ENCODE measurements at regions not wholly inside any gene's neighbourhood (a gene's known extent, or its start where the extent isn't known, plus 50 kb on each side); places are given as distances from the start of the nearest gene placed in this dataset.

DNA sequence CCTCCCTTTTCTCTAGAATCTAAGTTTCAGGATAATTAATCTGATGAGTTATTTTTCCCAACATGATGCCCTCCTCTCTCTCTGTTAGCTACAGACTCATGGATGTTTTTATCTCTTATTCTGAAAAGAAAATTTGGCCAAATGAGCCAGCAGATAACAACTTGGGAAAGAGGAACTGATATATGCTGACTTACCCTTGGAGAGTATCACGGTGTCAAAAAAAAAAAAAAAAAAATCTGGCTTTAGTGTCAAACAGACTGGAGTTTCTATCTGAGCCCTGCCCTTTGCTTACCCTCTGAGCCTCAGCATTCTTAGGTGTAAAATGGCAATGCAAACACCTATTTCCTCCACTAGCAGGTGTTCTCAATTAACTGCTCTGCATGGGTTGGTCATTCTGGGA lies 190.4 kb downstream of the AHR start:
- no peak overlapping the region for H3K4me3 ChIP-seq (ENCODE audit: low read depth, low read length)
- TF ChIP-seq, protein P1, sequence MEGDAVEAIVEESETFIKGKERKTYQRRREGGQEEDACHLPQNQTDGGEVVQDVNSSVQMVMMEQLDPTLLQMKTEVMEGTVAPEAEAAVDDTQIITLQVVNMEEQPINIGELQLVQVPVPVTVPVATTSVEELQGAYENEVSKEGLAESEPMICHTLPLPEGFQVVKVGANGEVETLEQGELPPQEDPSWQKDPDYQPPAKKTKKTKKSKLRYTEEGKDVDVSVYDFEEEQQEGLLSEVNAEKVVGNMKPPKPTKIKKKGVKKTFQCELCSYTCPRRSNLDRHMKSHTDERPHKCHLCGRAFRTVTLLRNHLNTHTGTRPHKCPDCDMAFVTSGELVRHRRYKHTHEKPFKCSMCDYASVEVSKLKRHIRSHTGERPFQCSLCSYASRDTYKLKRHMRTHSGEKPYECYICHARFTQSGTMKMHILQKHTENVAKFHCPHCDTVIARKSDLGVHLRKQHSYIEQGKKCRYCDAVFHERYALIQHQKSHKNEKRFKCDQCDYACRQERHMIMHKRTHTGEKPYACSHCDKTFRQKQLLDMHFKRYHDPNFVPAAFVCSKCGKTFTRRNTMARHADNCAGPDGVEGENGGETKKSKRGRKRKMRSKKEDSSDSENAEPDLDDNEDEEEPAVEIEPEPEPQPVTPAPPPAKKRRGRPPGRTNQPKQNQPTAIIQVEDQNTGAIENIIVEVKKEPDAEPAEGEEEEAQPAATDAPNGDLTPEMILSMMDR (IDR thresholded peaks at IDR 0.05; ENCODE audit: control insufficient read depth, extremely low read depth, insufficient read depth): no peak
- DNase-seq (ENCODE audit: low read depth): no peak

DNA sequence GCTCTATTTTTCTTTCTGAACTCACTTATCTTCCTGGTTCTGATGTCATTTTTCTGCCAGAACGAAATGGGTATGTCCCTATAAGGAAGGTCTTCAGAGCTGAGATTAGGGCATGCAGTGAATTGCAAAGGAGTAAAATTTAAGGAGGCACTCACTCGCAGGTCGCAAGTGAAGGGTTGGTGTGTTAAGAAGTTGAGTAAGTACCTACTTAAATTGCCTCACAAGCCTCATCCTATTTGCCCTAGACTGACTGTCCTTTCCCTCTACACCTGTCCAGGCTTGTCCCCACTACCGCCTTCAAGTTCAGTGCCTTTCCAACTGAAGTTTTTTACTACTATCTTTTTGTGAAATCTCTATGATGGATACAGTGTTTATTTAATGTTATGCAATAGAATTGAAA lies 191.5 kb downstream of the AHR start:
- DNase-seq (ENCODE audit: low read depth): no peak
- TF ChIP-seq, protein P1 (IDR thresholded peaks at IDR 0.05; ENCODE audit: control insufficient read depth, extremely low read depth, insufficient read depth): no peak

DNA sequence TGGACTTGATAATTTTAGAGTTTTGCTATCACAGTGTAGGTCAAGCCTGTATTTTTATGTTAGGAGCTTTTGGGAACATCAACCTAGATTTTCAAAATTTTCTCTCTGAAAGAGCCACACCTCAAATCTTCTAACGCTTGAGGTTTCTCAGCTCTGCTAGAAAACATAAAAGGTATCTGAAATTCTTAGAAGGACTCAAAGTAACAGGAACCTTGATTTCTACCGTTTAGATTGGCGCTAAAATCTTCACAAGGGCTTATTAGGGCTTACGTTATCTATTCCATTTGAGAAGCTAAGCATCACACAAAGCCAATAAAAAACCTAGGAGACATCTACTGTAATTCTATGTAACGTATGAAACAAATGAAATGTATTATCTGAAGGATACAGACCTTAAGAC lies 192.4 kb downstream of the AHR start:
- TF ChIP-seq, protein P1 (IDR thresholded peaks at IDR 0.05; ENCODE audit: control insufficient read depth, extremely low read depth, insufficient read depth): no peak
- no peak for DNase-seq (ENCODE audit: low read depth)
- H3K4me3 ChIP-seq (ENCODE audit: low read depth, low read length): no peak overlapping the region

More for the DNA sequence above, 191.5 kb downstream of the AHR start:
- H3K4me3 ChIP-seq (ENCODE audit: low read depth, low read length): no peak overlapping the region

GRCh38 chr7:17492437-17492836 lies 194.0 kb downstream of the AHR start:
- TF ChIP-seq, protein P1 (IDR thresholded peaks at IDR 0.05; ENCODE audit: control insufficient read depth, extremely low read depth, insufficient read depth): no peak
- no peak overlapping the region for H3K4me3 ChIP-seq (ENCODE audit: low read depth, low read length)
- DNase-seq (ENCODE audit: low read depth): no peak

GRCh38 chr7:17493446-17493845 lies 195.0 kb downstream of the AHR start:
- DNase-seq (ENCODE audit: low read depth): no peak

GRCh38 chr7:17495655-17496394 lies 197.4 kb downstream of the AHR start:
- no peak for DNase-seq (ENCODE audit: low read depth)
- TF ChIP-seq, protein P1 (IDR thresholded peaks at IDR 0.05; ENCODE audit: control insufficient read depth, extremely low read depth, insufficient read depth): no peak
- no peak overlapping the region for H3K4me3 ChIP-seq (ENCODE audit: low read depth, low read length)

More at GRCh38 chr7:17493446-17493845, 195.0 kb downstream of the AHR start:
- TF ChIP-seq, protein P1 (IDR thresholded peaks at IDR 0.05; ENCODE audit: control insufficient read depth, extremely low read depth, insufficient read depth): no peak
- no peak overlapping the region for H3K4me3 ChIP-seq (ENCODE audit: low read depth, low read length)

DNA sequence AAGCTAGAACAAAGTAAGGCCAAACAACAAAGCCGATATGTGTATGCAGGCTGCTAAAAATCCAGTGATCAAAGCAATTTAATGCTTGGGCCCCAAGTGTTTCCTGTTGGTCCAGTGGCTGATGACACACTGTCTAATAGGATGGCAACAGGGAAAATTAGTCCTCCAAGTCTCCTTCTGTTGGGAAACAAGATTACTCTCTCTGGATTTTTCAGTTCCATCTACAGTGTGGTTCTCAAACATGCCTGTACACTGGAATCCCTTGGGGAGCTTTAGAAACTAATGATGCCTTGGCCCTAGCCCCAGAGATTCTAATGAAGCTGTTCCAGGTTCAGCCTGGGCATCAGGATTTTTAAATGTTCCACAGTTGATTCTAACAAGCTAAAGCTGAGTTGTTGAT lies 198.7 kb downstream of the AHR start:
- TF ChIP-seq, protein P1 (IDR thresholded peaks at IDR 0.05; ENCODE audit: control insufficient read depth, extremely low read depth, insufficient read depth): no peak
- DNase-seq (ENCODE audit: low read depth): no peak
- H3K4me3 ChIP-seq (ENCODE audit: low read depth, low read length): no peak overlapping the region
